WTC11 (cell line): ENCODE measurements at regions not wholly inside any gene's neighbourhood (a gene's known extent, or its start where the extent isn't known, plus 50 kb on each side); places are given as distances from the start of the nearest gene placed in this dataset.
"Not testable (repeated sequence)": the region's sequence is repeated elsewhere in the genome, so short reads cannot be mapped to it uniquely, and the experiment has no call there.

ENCODE experiments used
- ATAC-seq: fragments of 200-7000 bp; cut with Tn5 transposase; 2 replicates; pipeline ENCODE4 v1.10.0; 2021; ENCODE audit warnings: mild to moderate bottlenecking, moderate library complexity
- CTCF ChIA-PET: fragments of 300-600 bp; sonication (Branson Sonifier 250); formaldehyde crosslinking; loops from one replicate; lab custom pipeline; 2021; ENCODE audit warnings: antibody characterized with exemption; lab: Charles Lee
- POLR2A ChIA-PET: fragments of 350-600 bp; sonication (Branson Sonifier 250); formaldehyde crosslinking; loops from one replicate; lab custom pipeline; 2021; ENCODE audit warnings: antibody characterized with exemption; lab: Charles Lee
- DNase-seq: peaks from one replicate; pipeline ENCODE4 v3.0.0; 2021; ENCODE audit warnings: low spot score
- H3K27ac Mint-ChIP-seq: 2 replicates; pipeline ENCODE4 v1.8.0; 2021; ENCODE audit warnings: mixed read lengths
- H3K27me3 Mint-ChIP-seq: 2 replicates; pipeline ENCODE4 v1.8.0; 2021; ENCODE audit warnings: low read depth, mild to moderate bottlenecking, moderate library complexity, mixed read lengths
- H3K36me3 Mint-ChIP-seq: 2 replicates; pipeline ENCODE4 v1.8.0; 2021; ENCODE audit warnings: mixed read lengths
- H3K4me1 Mint-ChIP-seq: 2 replicates; pipeline ENCODE4 v1.8.0; 2022; ENCODE audit warnings: mixed read lengths
- H3K4me3 Mint-ChIP-seq: 2 replicates; pipeline ENCODE4 v1.8.0; 2021; ENCODE audit warnings: mild to moderate bottlenecking, moderate library complexity, mixed read lengths
- H3K9me3 Mint-ChIP-seq: 2 replicates; pipeline ENCODE4 v1.8.0; 2021; ENCODE audit warnings: mixed read lengths
- EMX1 ChIP-seq: fragments of 250-450 bp; sonication (Bioruptor Pico); IDR thresholded peaks from 2 replicates; pipeline ENCODE4 v1.8.0; 2021; ENCODE audit warnings: mild to moderate bottlenecking
- ESRRA ChIP-seq: sonication (generic); formaldehyde crosslinking; IDR thresholded peaks from 2 replicates; pipeline ENCODE4 v1.8.1; 2022; ENCODE audit warnings: mild to moderate bottlenecking, missing genetic modification reagents, borderline replicate concordance
- ETV6 ChIP-seq: sonication (generic); formaldehyde crosslinking; IDR thresholded peaks from 2 replicates; pipeline ENCODE4 v1.8.1; 2022; ENCODE audit warnings: mild to moderate bottlenecking, missing genetic modification reagents
- KAT7 ChIP-seq: sonication (generic); formaldehyde crosslinking; IDR thresholded peaks from 2 replicates; pipeline ENCODE4 v1.8.1; 2023; ENCODE audit warnings: missing genetic modification reagents, mild to moderate bottlenecking, borderline replicate concordance
- NFATC4 ChIP-seq: fragments of 250-450 bp; sonication (Bioruptor Pico); IDR thresholded peaks from 2 replicates; pipeline ENCODE4 v1.9.0; 2021; ENCODE audit warnings: mild to moderate bottlenecking
- NR2C2 ChIP-seq: sonication (generic); formaldehyde crosslinking; IDR thresholded peaks from 2 replicates; pipeline ENCODE4 v1.8.0; 2022; ENCODE audit warnings: mild to moderate bottlenecking, missing genetic modification reagents
- RELA ChIP-seq: sonication (generic); formaldehyde crosslinking; IDR thresholded peaks from 2 replicates; pipeline ENCODE4 v1.8.1; 2022; ENCODE audit warnings: missing genetic modification reagents, mild to moderate bottlenecking, borderline replicate concordance
- TEAD4 ChIP-seq: sonication (generic); formaldehyde crosslinking; IDR thresholded peaks from 2 replicates; pipeline ENCODE4 v1.8.0; 2022; ENCODE audit warnings: mild to moderate bottlenecking, missing genetic modification reagents
- ZNF263 ChIP-seq: sonication (generic); formaldehyde crosslinking; IDR thresholded peaks from 2 replicates; pipeline ENCODE4 v1.8.1; 2022; ENCODE audit warnings: low read depth, mild to moderate bottlenecking, moderate library complexity, missing genetic modification reagents
- ZNF317 ChIP-seq: sonication (generic); formaldehyde crosslinking; IDR thresholded peaks from 2 replicates; pipeline ENCODE4 v1.8.1; 2023; ENCODE audit warnings: low read depth, mild to moderate bottlenecking, moderate library complexity, missing genetic modification reagents, borderline replicate concordance
- ZNF396 ChIP-seq: fragments of 250-450 bp; sonication (Bioruptor Pico); IDR thresholded peaks from 2 replicates; pipeline ENCODE4 v1.8.0; 2021; ENCODE audit warnings: mild to moderate bottlenecking, moderate library complexity, borderline replicate concordance
- ZNF416 ChIP-seq: fragments of 250-450 bp; sonication (Bioruptor Pico); IDR thresholded peaks from 2 replicates; pipeline ENCODE4 v1.9.0; 2021; ENCODE audit warnings: mild to moderate bottlenecking, inconsistent platforms
- TF ChIP-seq, protein P1 (sequence below): fragments of 250-450 bp; sonication (Bioruptor Pico); IDR thresholded peaks from 2 replicates; pipeline ENCODE4 v1.9.0; 2021; ENCODE audit warnings: moderate library complexity, mild to moderate bottlenecking, inconsistent platforms, borderline replicate concordance
- TF ChIP-seq, protein P2 (sequence below): fragments of 250-450 bp; sonication (Bioruptor Pico); IDR thresholded peaks from 2 replicates; pipeline ENCODE4 v1.8.0; 2021; ENCODE audit warnings: mild to moderate bottlenecking
- TF ChIP-seq, protein P3 (sequence below): sonication (generic); formaldehyde crosslinking; IDR thresholded peaks from 2 replicates; pipeline ENCODE4 v1.8.1; 2023; ENCODE audit warnings: mild to moderate bottlenecking, missing genetic modification reagents
- TF ChIP-seq, protein P4 (sequence below): sonication (generic); formaldehyde crosslinking; IDR thresholded peaks from 2 replicates; pipeline ENCODE4 v1.8.1; 2022; ENCODE audit warnings: mild to moderate bottlenecking, moderate library complexity, missing genetic modification reagents
- TF ChIP-seq, protein P5 (sequence below): sonication (generic); formaldehyde crosslinking; IDR thresholded peaks from 2 replicates; pipeline ENCODE4 v1.8.1; 2022; ENCODE audit warnings: missing genetic modification reagents, borderline replicate concordance

DNA sequence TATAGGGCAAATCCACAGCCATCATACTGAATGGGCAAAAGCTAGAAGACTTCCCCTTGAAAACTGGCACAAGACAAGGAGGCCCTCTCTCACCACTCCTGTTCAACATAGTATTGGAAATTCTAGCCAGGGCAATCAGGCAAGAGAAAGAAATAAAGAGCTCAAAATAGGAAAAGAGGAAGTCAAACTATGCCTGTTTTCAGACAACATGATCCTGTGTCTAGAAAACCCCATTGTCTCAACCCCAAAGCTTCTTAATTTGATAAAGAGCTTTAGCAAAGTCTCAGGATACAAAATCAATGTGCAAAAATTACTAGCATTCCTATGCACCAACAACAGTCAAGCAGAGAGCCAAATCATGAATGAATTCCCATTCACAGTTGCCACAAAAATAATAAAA, 160.3 kb downstream of the CXXC4 start:
- POLR2A ChIA-PET: no interaction called here

DNA sequence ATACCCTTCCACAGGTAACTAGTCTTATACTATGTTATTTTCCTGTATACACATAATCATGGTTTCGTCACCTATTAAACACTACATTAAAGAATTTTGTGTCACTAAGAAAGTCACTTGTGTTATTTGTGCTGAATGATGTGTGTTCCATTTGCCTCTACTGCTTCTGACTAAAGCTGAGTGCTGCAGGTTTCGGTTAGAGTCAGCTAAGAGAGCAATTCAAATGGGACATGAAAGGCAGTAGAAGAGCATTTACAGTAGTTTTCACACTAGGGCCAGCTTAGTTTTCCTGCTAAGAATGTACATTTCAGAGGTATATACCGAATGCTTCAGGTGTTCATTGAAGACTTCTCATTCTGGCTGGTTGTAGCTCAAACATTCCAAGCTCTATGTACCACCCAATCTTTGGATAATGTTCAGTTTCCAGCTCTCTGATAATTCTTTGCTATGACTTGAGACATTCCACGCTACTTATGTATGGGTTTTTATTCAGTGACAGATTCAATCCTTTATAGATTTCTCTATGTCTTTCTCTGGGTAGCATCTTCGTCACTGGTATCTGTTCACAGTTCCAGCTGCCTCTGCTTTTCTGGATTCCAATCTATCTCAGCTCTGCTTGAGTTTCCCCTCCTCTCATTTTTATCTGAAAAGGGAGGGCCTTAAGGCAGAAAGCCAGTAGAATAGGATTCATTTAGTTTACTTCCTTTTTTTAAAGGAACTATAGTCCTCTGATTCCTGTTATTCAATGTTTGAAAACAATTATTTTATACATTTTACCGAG, 164.4 kb downstream of the CXXC4 start:
- Mint-ChIP-seq H3K36me3 (peaks cover 21% of the 10 kb centered on the region), H3K9me3 (peaks cover 32% of the 10 kb centered on the region), H3K27ac (peak overlapping the region; percentile 5; the same call in 1 of the 2 replicates), H3K27me3 (no peaks in the 10 kb centered on the region), H3K4me3 (0 out of 2 replicates have a peak overlapping the region, but pooled peaks have one; percentile 19), H3K4me1 (peaks cover 34% of the 10 kb centered on the region)
- DNase-seq (no peak), ATAC-seq (peak; percentile 88)
- ChIA-PET POLR2A (interaction anchor here (0.9 kb wide), 1 partner anchor 12 kb away, joined by 3 read pairs; no protein-coding TSS in a partner anchor), CTCF (interaction anchor here (0.9 kb wide), 1 partner anchor 529 kb away, joined by 3 read pairs; no protein-coding TSS in a partner anchor)
- TF ChIP-seq TEAD4 (CRISPR knock-in tag) (no peak), ZNF317 (CRISPR knock-in tag) (no peak), EMX1 (no peak), ZNF416 (CRISPR knock-in tag) (no peak), ETV6 (CRISPR knock-in tag) (no peak)
- TF ChIP-seq, protein P1, sequence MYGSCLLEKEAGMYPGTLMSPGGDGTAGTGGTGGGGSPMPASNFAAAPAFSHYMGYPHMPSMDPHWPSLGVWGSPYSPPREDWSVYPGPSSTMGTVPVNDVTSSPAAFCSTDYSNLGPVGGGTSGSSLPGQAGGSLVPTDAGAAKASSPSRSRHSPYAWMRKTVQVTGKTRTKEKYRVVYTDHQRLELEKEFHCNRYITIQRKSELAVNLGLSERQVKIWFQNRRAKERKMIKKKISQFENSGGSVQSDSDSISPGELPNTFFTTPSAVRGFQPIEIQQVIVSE (CRISPR knock-in tag): no peak
- TF ChIP-seq, protein P2, sequence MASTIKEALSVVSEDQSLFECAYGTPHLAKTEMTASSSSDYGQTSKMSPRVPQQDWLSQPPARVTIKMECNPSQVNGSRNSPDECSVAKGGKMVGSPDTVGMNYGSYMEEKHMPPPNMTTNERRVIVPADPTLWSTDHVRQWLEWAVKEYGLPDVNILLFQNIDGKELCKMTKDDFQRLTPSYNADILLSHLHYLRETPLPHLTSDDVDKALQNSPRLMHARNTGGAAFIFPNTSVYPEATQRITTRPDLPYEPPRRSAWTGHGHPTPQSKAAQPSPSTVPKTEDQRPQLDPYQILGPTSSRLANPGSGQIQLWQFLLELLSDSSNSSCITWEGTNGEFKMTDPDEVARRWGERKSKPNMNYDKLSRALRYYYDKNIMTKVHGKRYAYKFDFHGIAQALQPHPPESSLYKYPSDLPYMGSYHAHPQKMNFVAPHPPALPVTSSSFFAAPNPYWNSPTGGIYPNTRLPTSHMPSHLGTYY (CRISPR knock-in tag): no peak

More for the DNA sequence above, 160.3 kb downstream of the CXXC4 start:
- peaks cover 37% of the 10 kb centered on the region for H3K9me3 Mint-ChIP-seq
- ATAC-seq (no peak), DNase-seq (no peak)
- H3K27me3 Mint-ChIP-seq: no peaks in the 10 kb centered on the region
- CTCF ChIA-PET: no interaction called here
- H3K36me3 Mint-ChIP-seq: 0 out of 2 replicates have a peak, but pooled peaks cover 4% of the 10 kb centered on the region
- no peak overlapping the region for H3K27ac Mint-ChIP-seq
- no peak overlapping the region for H3K4me3 Mint-ChIP-seq
- no peak for TF ChIP-seq KAT7 (CRISPR knock-in tag)
- no peak for TF ChIP-seq ESRRA (CRISPR knock-in tag)
- H3K4me1 Mint-ChIP-seq: peaks cover 21% of the 10 kb centered on the region

DNA sequence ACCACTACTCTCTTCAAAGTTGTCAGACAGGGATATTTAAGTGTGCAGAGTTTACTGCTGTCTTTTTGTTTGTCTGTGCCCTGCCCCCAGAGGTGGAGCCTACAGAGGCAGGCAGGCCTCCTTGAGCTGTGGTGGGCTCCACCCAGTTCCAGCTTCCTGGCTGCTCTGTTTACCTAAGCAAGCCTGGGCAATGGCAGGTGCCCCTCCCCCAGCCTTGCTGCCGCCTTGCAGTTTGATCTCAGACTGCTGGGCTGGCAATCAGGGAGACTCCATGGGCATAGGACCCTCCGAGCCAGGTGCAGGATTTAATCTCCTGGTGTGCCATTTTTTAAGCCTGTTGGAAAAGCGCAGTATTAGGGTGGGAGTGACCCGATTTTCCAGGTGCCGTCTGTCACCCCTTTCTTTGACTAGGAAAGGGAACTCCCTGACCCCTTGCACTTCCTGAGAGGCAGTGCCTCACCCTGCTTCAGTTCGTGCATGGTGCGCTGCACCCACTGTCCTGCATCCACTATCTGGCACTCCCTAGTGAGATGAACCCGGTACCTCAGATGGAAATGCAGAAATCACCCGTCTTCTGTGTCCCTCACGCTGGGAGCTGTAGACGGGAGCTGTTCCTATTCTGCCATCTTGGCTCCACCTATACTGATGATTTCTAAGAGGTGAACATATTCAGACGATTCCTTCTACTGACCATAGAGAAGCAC, 167.6 kb downstream of the CXXC4 start:
- H3K9me3 Mint-ChIP-seq: peaks cover 34% of the 10 kb centered on the region
- H3K4me3 Mint-ChIP-seq, CTCF ChIA-PET, H3K27me3 Mint-ChIP-seq, DNase-seq, POLR2A ChIA-PET, H3K27ac Mint-ChIP-seq, ATAC-seq: not testable (repeated sequence)
- H3K4me1 Mint-ChIP-seq: peaks cover 34% of the 10 kb centered on the region
- peaks cover 22% of the 10 kb centered on the region for H3K36me3 Mint-ChIP-seq

DNA sequence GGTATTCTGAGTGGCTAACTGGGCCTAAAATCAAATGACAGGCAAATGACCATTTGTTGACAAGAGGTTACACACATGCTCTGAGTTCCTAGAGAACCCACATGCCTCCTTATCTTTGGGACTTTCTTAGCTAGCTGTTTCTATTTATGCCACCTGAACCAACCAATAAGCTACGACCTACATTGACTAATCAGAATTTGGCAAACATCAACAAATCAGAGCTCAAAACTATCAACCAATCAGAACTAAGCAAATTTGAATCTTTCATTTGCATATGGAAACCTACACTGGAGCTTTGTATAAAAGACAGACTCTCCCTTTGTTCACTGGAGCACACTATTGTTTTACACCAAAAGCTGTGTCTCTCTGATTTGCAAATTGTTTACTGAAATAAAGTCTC, 192.0 kb downstream of the CXXC4 start:
- peaks cover 19% of the 10 kb centered on the region for H3K9me3 Mint-ChIP-seq
- peaks cover 5% of the 10 kb centered on the region; the same call in 1 of the 2 replicates for H3K4me1 Mint-ChIP-seq
- H3K4me3 Mint-ChIP-seq: no peak overlapping the region
- peak overlapping the region; percentile 73; the same call in 1 of the 2 replicates for H3K27ac Mint-ChIP-seq
- ChIA-PET CTCF (no interaction called here), POLR2A (no interaction called here)
- no peaks in the 10 kb centered on the region for H3K36me3 Mint-ChIP-seq
- no peaks in the 10 kb centered on the region for H3K27me3 Mint-ChIP-seq
- ATAC-seq (no peak; the same call in 1 of the 2 replicates), DNase-seq (no peak)
- TF ChIP-seq ETV6 (CRISPR knock-in tag) (no peak), NR2C2 (CRISPR knock-in tag) (no peak), NFATC4 (no peak), RELA (CRISPR knock-in tag) (no peak), EMX1 (no peak), ZNF317 (CRISPR knock-in tag) (no peak), ZNF263 (CRISPR knock-in tag) (no peak), ZNF396 (no peak)
- TF ChIP-seq, protein P3, sequence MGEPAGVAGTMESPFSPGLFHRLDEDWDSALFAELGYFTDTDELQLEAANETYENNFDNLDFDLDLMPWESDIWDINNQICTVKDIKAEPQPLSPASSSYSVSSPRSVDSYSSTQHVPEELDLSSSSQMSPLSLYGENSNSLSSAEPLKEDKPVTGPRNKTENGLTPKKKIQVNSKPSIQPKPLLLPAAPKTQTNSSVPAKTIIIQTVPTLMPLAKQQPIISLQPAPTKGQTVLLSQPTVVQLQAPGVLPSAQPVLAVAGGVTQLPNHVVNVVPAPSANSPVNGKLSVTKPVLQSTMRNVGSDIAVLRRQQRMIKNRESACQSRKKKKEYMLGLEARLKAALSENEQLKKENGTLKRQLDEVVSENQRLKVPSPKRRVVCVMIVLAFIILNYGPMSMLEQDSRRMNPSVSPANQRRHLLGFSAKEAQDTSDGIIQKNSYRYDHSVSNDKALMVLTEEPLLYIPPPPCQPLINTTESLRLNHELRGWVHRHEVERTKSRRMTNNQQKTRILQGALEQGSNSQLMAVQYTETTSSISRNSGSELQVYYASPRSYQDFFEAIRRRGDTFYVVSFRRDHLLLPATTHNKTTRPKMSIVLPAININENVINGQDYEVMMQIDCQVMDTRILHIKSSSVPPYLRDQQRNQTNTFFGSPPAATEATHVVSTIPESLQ: no peak
- TF ChIP-seq, protein P4, sequence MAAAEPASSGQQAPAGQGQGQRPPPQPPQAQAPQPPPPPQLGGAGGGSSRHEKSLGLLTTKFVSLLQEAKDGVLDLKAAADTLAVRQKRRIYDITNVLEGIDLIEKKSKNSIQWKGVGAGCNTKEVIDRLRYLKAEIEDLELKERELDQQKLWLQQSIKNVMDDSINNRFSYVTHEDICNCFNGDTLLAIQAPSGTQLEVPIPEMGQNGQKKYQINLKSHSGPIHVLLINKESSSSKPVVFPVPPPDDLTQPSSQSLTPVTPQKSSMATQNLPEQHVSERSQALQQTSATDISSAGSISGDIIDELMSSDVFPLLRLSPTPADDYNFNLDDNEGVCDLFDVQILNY (CRISPR knock-in tag): no peak
- TF ChIP-seq, protein P5, sequence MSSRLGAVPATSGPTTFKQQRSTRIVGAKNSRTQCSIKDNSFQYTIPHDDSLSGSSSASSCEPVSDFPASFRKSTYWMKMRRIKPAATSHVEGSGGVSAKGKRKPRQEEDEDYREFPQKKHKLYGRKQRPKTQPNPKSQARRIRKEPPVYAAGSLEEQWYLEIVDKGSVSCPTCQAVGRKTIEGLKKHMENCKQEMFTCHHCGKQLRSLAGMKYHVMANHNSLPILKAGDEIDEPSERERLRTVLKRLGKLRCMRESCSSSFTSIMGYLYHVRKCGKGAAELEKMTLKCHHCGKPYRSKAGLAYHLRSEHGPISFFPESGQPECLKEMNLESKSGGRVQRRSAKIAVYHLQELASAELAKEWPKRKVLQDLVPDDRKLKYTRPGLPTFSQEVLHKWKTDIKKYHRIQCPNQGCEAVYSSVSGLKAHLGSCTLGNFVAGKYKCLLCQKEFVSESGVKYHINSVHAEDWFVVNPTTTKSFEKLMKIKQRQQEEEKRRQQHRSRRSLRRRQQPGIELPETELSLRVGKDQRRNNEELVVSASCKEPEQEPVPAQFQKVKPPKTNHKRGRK: no peak
